A673 (cell line): ENCODE measurements at regions not wholly inside any gene's neighbourhood (a gene's known extent, or its start where the extent isn't known, plus 50 kb on each side); places are given as distances from the start of the nearest gene placed in this dataset.

Experiments used
- EZH2 ChIP-seq: fragments of 200-600 bp; sonication (generic); IDR thresholded peaks from 2 replicates; pipeline ENCODE4 v1.6.1; 2017; ENCODE audit warnings: borderline replicate concordance, low read depth, mild to moderate bottlenecking, mixed read lengths, antibody characterized with exemption, low read length; ENCODE audit not compliant: poor library complexity, severe bottlenecking
- TF ChIP-seq, protein P1 (sequence below): fragments of 300-800, 200-600 bp; sonication (generic); conservative IDR thresholded peaks from 2 replicates; pipeline ENCODE4 v1.5.1; 2017; ENCODE audit warnings: low read depth, mild to moderate bottlenecking, antibody characterized with exemption, low read length, moderate library complexity, mixed read lengths

DNA sequence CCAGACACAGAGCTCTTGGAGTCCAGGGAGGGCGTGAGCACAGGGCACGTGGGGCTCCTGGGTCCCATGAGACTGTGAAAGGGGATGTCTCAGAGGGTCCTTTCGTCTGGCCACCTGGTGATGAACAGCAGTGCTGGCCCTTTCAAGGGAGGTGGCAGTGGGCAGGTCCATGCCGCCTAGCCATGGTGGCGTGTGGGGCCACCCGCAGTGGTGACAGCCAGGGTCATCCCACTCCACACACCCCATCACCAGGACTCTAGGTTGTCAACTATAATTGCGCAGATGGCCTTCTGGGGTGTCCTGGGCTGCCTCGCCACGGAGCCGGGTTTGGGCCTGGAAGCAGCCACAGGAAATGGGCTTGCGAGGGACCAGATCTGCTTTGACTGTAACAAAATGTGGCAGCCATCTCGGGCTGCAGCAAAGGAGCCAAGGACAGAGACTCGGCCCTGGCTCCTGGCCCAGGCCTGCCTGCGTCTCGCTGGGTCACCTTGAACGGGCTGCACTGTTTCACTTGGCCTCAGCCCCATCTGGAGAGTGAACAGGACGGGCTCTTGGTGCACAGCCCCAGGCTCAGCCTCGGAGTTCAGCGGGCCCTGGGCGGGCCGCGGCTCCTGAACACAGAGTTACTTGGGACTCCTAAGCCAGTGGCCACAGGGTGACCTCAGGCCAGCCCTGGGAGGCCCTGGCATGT lies 1350.5 kb downstream of the BRD1 start:
- TF ChIP-seq, protein P1, sequence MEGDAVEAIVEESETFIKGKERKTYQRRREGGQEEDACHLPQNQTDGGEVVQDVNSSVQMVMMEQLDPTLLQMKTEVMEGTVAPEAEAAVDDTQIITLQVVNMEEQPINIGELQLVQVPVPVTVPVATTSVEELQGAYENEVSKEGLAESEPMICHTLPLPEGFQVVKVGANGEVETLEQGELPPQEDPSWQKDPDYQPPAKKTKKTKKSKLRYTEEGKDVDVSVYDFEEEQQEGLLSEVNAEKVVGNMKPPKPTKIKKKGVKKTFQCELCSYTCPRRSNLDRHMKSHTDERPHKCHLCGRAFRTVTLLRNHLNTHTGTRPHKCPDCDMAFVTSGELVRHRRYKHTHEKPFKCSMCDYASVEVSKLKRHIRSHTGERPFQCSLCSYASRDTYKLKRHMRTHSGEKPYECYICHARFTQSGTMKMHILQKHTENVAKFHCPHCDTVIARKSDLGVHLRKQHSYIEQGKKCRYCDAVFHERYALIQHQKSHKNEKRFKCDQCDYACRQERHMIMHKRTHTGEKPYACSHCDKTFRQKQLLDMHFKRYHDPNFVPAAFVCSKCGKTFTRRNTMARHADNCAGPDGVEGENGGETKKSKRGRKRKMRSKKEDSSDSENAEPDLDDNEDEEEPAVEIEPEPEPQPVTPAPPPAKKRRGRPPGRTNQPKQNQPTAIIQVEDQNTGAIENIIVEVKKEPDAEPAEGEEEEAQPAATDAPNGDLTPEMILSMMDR = no peak
- no peak for TF ChIP-seq EZH2
